ENCODE measurements at regions not wholly inside any gene's neighbourhood (a gene's known extent, or its start where the extent isn't known, plus 50 kb on each side); places are given as distances from the start of the nearest gene placed in this dataset.

- TF ChIP-seq POLR2AphosphoS5 (IDR thresholded peaks at IDR 0.05; ENCODE audit: low read depth) (no peak), CTCF (conservative IDR thresholded peaks at IDR 0.05; ENCODE audit: low read depth in 2 of 2) (no peak), CREB1 (CRISPR knock-in tag; IDR thresholded peaks at IDR 0.05; ENCODE audit: low read depth) (no peak), REST (IDR thresholded peaks at IDR 0.05; ENCODE audit: unreplicated experiment) (no peak), EZH2 (IDR thresholded peaks at IDR 0.05; ENCODE audit: low read depth, unreplicated experiment) (no peak), ZNF114 (CRISPR knock-in tag; IDR thresholded peaks at IDR 0.05) (no peak), EZH2phosphoT487 (IDR thresholded peaks at IDR 0.05; ENCODE audit: unreplicated experiment) (no peak), ZNF331 (CRISPR knock-in tag; IDR thresholded peaks at IDR 0.05; ENCODE audit: low read depth) (no peak), JUNB (IDR thresholded peaks at IDR 0.05; ENCODE audit: unreplicated experiment) (no peak)
These were observed 208.4 kb downstream of the ADGRG6 start for GRCh38 chr6:142510211-142510610.
